GM12873 (cell line): ENCODE measurements at regions not wholly inside any gene's neighbourhood (a gene's known extent, or its start where the extent isn't known, plus 50 kb on each side); places are given as distances from the start of the nearest gene placed in this dataset.

Source experiments
- CTCF ChIP-seq: IDR thresholded peaks from 2 replicates; pipeline ENCODE4 v1.5.1; 2012; ENCODE audit warnings: low read depth, mild to moderate bottlenecking, moderate library complexity, low read length, control low read depth; ENCODE audit not compliant: insufficient read depth; ENCODE audit errors: missing control alignments

- TF ChIP-seq CTCF = no peak
Measured at GRCh38 chr6:33950472-33950881, 146.7 kb upstream of the MLN start.

- no peak for TF ChIP-seq CTCF
Measured at GRCh38 chr6:33949877-33950435, 146.2 kb upstream of the MLN start.

GRCh38 chr6:33949111-33949510 lies 145.3 kb upstream of the MLN start:
- no peak for TF ChIP-seq CTCF

- TF ChIP-seq CTCF = no peak
Measured at GRCh38 chr6:33947916-33948594, 144.3 kb upstream of the MLN start.

- TF ChIP-seq CTCF = no peak
Measured at GRCh38 chr6:33947047-33947446, 143.2 kb upstream of the MLN start.

GRCh38 chr6:33945931-33946330 lies 142.1 kb upstream of the MLN start:
- no peak for TF ChIP-seq CTCF

GRCh38 chr6:33944686-33945411 lies 141.0 kb upstream of the MLN start:
- no peak for TF ChIP-seq CTCF
